Suprapubic skin (tissue), 4 donors: ENCODE measurements at regions not wholly inside any gene's neighbourhood (a gene's known extent, or its start where the extent isn't known, plus 50 kb on each side); places are given as distances from the start of the nearest gene placed in this dataset.

Experiments used
- DNase-seq, 2 donors: peaks; one replicate each; pipeline ENCODE4 v3.0.0-alpha.2; 2019; ENCODE audit warnings: low spot score in 2 of 2
- H3K27ac ChIP-seq: fragments of 200-600 bp; sonication (generic); one replicate; pipeline ENCODE4 v1.5.1; 2019
- H3K27me3 ChIP-seq: fragments of 200-600 bp; sonication (generic); one replicate; pipeline ENCODE4 v1.5.1; 2019
- H3K36me3 ChIP-seq: fragments of 200-600 bp; sonication (generic); one replicate; pipeline ENCODE4 v1.5.1; 2019
- H3K4me1 ChIP-seq: fragments of 200-600 bp; sonication (generic); one replicate; pipeline ENCODE4 v1.5.1; 2019
- H3K4me3 ChIP-seq: fragments of 200-600 bp; sonication (generic); one replicate; pipeline ENCODE4 v1.5.1; 2019; ENCODE audit warnings: mild to moderate bottlenecking
- H3K9me3 ChIP-seq: fragments of 200-600 bp; sonication (generic); one replicate; pipeline ENCODE4 v1.5.1; 2019
- EP300 ChIP-seq: sonication (generic); formaldehyde crosslinking; IDR thresholded peaks from one replicate; pipeline ENCODE4 v1.6.1; 2017; ENCODE audit warnings: antibody characterized with exemption
- POLR2A ChIP-seq, 2 donors: fragments of 450-650 bp; IDR thresholded peaks; one replicate each; pipeline ENCODE4 v1.6.1; 2017; ENCODE audit warnings: antibody characterized with exemption in 2 of 2, mild to moderate bottlenecking in 2 of 2, moderate library complexity in 2 of 2
- POLR2AphosphoS5 ChIP-seq, 3 donors: sonication (generic); formaldehyde crosslinking; IDR thresholded peaks; one replicate each; pipeline ENCODE4 v1.6.1; 2017; ENCODE audit warnings: antibody characterized with exemption in 3 of 3
- WGBS: methylation state at CpG from one replicate; pipeline ENCODE4 v1.1.5; 2018; 5-methylcytosine and 5-hydroxymethylcytosine counted together
- TF ChIP-seq, protein P1 (sequence below), 2 donors: fragments of 200-600 bp in 1 of 2; fragments of 450-650 bp in 1 of 2; sonication (generic) in 1 of 2; IDR thresholded peaks; one replicate each; pipeline ENCODE4 v1.5.1; 2016 to 2019; ENCODE audit warnings: antibody characterized with exemption in 2 of 2, mild to moderate bottlenecking in 1 of 2, moderate library complexity in 1 of 2

GRCh38 chr2:212638694-212639093 lies 100.1 kb upstream of the ERBB4 start:
- Histone ChIP-seq H3K4me3 (no peak overlapping the region), H3K9me3 (no peaks in the 10 kb centered on the region), H3K4me1 (no peaks in the 10 kb centered on the region), H3K36me3 (no peaks in the 10 kb centered on the region), H3K27ac (no peak overlapping the region), H3K27me3 (no peaks in the 10 kb centered on the region)
- no peak for DNase-seq
- WGBS, result 87% methylated on average over 2 of the region's 2 CpGs
- TF ChIP-seq, protein P1, sequence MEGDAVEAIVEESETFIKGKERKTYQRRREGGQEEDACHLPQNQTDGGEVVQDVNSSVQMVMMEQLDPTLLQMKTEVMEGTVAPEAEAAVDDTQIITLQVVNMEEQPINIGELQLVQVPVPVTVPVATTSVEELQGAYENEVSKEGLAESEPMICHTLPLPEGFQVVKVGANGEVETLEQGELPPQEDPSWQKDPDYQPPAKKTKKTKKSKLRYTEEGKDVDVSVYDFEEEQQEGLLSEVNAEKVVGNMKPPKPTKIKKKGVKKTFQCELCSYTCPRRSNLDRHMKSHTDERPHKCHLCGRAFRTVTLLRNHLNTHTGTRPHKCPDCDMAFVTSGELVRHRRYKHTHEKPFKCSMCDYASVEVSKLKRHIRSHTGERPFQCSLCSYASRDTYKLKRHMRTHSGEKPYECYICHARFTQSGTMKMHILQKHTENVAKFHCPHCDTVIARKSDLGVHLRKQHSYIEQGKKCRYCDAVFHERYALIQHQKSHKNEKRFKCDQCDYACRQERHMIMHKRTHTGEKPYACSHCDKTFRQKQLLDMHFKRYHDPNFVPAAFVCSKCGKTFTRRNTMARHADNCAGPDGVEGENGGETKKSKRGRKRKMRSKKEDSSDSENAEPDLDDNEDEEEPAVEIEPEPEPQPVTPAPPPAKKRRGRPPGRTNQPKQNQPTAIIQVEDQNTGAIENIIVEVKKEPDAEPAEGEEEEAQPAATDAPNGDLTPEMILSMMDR (IDR thresholded peaks at IDR 0.05), result no peak
- TF ChIP-seq POLR2A (IDR thresholded peaks at IDR 0.05) (no peak), POLR2AphosphoS5 (IDR thresholded peaks at IDR 0.05) (no peak), EP300 (no peak)

- Histone ChIP-seq H3K27me3 (no peaks in the 10 kb centered on the region), H3K36me3 (no peaks in the 10 kb centered on the region), H3K27ac (no peak overlapping the region), H3K4me3 (no peak overlapping the region), H3K4me1 (no peaks in the 10 kb centered on the region), H3K9me3 (no peaks in the 10 kb centered on the region)
- TF ChIP-seq POLR2AphosphoS5 (IDR thresholded peaks at IDR 0.05) (no peak), EP300 (no peak), POLR2A (IDR thresholded peaks at IDR 0.05) (no peak)
- TF ChIP-seq, protein P1 (IDR thresholded peaks at IDR 0.05), result no peak
- DNase-seq, result no peak
- WGBS, result 74% methylated on average over 1 of the region's 1 CpG
These were observed 90.0 kb upstream of the ERBB4 start for GRCh38 chr2:212628586-212628985.

DNA sequence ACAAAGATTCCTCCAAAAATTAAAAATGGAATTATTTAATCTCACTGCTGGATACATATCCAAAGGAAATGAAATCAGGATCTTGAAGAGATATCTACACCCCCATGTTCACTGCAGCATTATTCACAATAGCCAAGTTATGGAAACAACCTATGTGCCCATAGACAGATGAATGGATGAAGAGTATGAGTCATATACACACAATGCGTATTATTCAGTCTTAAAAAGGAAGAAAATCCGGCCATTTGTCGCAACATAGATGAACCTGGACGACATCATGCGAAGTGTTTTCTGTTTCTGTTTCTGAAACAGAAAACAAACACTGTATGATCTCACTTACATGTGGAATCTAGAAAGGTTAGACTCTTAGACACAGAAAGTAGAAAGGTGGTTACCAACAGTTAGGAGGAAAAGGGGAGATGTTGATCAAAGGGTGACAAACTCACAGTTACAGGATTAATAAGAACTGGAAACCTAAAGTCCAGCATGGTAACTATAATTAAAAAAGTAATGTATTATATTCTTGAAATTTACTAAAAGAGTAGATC lies 87.8 kb upstream of the ERBB4 start:
- WGBS, result 94% methylated on average over 5 of the region's 5 CpGs
- DNase-seq, result no peak
- Histone ChIP-seq H3K4me3 (no peak overlapping the region), H3K36me3 (no peaks in the 10 kb centered on the region), H3K27ac (no peak overlapping the region), H3K4me1 (no peaks in the 10 kb centered on the region), H3K9me3 (no peaks in the 10 kb centered on the region), H3K27me3 (no peaks in the 10 kb centered on the region)
- TF ChIP-seq, protein P1 (IDR thresholded peaks at IDR 0.05), result no peak
- TF ChIP-seq EP300 (no peak), POLR2A (IDR thresholded peaks at IDR 0.05) (no peak), POLR2AphosphoS5 (IDR thresholded peaks at IDR 0.05) (no peak)

DNA sequence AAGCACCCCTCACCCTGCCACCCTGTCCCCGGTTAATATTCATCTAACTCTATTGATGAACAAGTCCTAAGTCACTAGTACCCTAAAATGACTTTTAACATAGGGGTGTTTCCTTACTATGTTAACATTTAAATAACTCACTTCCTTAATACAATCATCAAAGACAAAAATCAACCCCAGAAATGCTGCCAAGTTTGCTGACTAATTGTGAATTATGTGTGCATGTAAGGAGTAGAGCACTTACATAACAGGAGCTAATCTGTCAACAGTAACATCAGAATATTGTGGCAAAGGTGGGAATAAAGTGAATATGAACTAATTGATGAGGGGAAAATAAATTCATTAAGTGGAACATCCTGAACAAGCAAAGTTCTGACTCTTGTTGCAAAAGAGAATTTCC lies 81.4 kb upstream of the ERBB4 start:
- H3K4me1 ChIP-seq, result no peaks in the 10 kb centered on the region
- H3K36me3 ChIP-seq, result no peaks in the 10 kb centered on the region
- DNase-seq, result no peak
- H3K9me3 ChIP-seq, result no peaks in the 10 kb centered on the region
- H3K27me3 ChIP-seq, result no peaks in the 10 kb centered on the region
- no peak overlapping the region for H3K4me3 ChIP-seq
- no peak overlapping the region for H3K27ac ChIP-seq
- WGBS, result 91% methylated on average over 1 of the region's 1 CpG
- TF ChIP-seq, protein P1 (IDR thresholded peaks at IDR 0.05), result no peak
- TF ChIP-seq POLR2AphosphoS5 (IDR thresholded peaks at IDR 0.05), result no peak
- TF ChIP-seq EP300, result no peak
- no peak for TF ChIP-seq POLR2A (IDR thresholded peaks at IDR 0.05)

- 63% methylated on average over 2 of the region's 2 CpGs for WGBS
- H3K27ac ChIP-seq, result no peak overlapping the region
These were observed 80.0 kb upstream of the ERBB4 start for GRCh38 chr2:212618636-212619035.

More at GRCh38 chr2:212618636-212619035, 80.0 kb upstream of the ERBB4 start:
- Histone ChIP-seq H3K27me3 (no peaks in the 10 kb centered on the region), H3K4me1 (no peaks in the 10 kb centered on the region), H3K4me3 (no peak overlapping the region), H3K9me3 (no peaks in the 10 kb centered on the region), H3K36me3 (no peaks in the 10 kb centered on the region)
- TF ChIP-seq POLR2A (IDR thresholded peaks at IDR 0.05), result no peak
- no peak for TF ChIP-seq POLR2AphosphoS5 (IDR thresholded peaks at IDR 0.05)
- TF ChIP-seq, protein P1 (IDR thresholded peaks at IDR 0.05), result no peak
- TF ChIP-seq EP300, result no peak
- no peak for DNase-seq
